HEK293 (cell line): ENCODE measurements at regions not wholly inside any gene's neighbourhood (a gene's known extent, or its start where the extent isn't known, plus 50 kb on each side); places are given as distances from the start of the nearest gene placed in this dataset.

Experiments
- SETDB1 ChIP-seq: IDR thresholded peaks from one replicate; pipeline ENCODE4 v1.6.1; 2017; ENCODE audit warnings: mild to moderate bottlenecking, low read length, moderate library complexity, mixed read lengths; ENCODE audit not compliant: insufficient read length
- ZNF561 ChIP-seq: fragments of 450-650 bp; IDR thresholded peaks from 2 replicates; pipeline ENCODE4 v1.5.1; 2018; ENCODE audit warnings: missing biosample characterization, missing genetic modification characterization, borderline replicate concordance
- TF ChIP-seq, protein P1 (sequence below): fragments of 450-650 bp; formaldehyde crosslinking; IDR thresholded peaks from 2 replicates; pipeline ENCODE4 v1.5.1; 2016; ENCODE audit warnings: missing biosample characterization, missing genetic modification characterization

DNA sequence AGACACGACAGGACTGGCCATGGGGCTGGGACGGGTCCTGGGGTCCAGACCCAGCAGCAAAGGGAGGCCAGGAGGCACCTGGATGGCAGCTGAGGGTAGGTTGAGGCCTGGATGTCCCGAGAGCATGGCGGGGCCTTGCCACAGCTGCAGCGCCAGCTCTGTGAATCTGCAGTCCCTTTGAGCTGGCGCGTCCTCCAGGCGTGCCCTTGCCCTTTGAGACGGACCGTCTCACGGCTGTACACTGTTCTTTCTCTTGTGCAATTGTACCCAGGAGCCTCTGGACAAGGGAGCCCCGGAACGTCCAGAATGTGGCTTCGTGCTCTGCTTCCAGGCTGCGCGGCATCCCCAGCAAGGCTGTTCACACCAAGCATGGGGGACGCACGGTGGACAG, 69.5 kb upstream of the CIBAR2 start:
- TF ChIP-seq ZNF561 (tag by site-specific recombination) (no peak), SETDB1 (no peak)
- TF ChIP-seq, protein P1, sequence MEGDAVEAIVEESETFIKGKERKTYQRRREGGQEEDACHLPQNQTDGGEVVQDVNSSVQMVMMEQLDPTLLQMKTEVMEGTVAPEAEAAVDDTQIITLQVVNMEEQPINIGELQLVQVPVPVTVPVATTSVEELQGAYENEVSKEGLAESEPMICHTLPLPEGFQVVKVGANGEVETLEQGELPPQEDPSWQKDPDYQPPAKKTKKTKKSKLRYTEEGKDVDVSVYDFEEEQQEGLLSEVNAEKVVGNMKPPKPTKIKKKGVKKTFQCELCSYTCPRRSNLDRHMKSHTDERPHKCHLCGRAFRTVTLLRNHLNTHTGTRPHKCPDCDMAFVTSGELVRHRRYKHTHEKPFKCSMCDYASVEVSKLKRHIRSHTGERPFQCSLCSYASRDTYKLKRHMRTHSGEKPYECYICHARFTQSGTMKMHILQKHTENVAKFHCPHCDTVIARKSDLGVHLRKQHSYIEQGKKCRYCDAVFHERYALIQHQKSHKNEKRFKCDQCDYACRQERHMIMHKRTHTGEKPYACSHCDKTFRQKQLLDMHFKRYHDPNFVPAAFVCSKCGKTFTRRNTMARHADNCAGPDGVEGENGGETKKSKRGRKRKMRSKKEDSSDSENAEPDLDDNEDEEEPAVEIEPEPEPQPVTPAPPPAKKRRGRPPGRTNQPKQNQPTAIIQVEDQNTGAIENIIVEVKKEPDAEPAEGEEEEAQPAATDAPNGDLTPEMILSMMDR (tag by site-specific recombination) = no peak
